Endothelial cell (in vitro differentiated cells): ENCODE measurements at regions not wholly inside any gene's neighbourhood (a gene's known extent, or its start where the extent isn't known, plus 50 kb on each side); places are given as distances from the start of the nearest gene placed in this dataset.

Experiments
- DNase-seq: peaks from one replicate; pipeline ENCODE4 v3.0.0; 2021; ENCODE audit warnings: low spot score
- H3K27ac Mint-ChIP-seq: one replicate; pipeline ENCODE4 v1.8.0; 2021; ENCODE audit warnings: mixed read lengths, inconsistent platforms; ENCODE audit not compliant: unreplicated experiment
- H3K27me3 Mint-ChIP-seq: one replicate; pipeline ENCODE4 v1.8.0; 2021; ENCODE audit warnings: mild to moderate bottlenecking, moderate library complexity, mixed read lengths, inconsistent platforms; ENCODE audit not compliant: unreplicated experiment
- H3K36me3 Mint-ChIP-seq: one replicate; pipeline ENCODE4 v1.8.0; 2021; ENCODE audit warnings: mild to moderate bottlenecking, low read depth, mixed read lengths, inconsistent platforms; ENCODE audit not compliant: unreplicated experiment
- H3K4me1 Mint-ChIP-seq: one replicate; pipeline ENCODE4 v1.8.0; 2021; ENCODE audit warnings: mild to moderate bottlenecking, mixed read lengths, inconsistent platforms; ENCODE audit not compliant: unreplicated experiment
- H3K4me3 Mint-ChIP-seq: one replicate; pipeline ENCODE4 v1.8.0; 2021; ENCODE audit warnings: mild to moderate bottlenecking, mixed read lengths, inconsistent platforms; ENCODE audit not compliant: unreplicated experiment
- H3K9me3 Mint-ChIP-seq: one replicate; pipeline ENCODE4 v1.8.0; 2021; ENCODE audit warnings: mixed read lengths, inconsistent platforms; ENCODE audit not compliant: unreplicated experiment
- TF ChIP-seq, protein P1 (sequence below): fragments of 200-600 bp; sonication (generic); IDR thresholded peaks from one replicate; pipeline ENCODE4 v1.5.0; 2021; ENCODE audit warnings: antibody characterized with exemption; ENCODE audit not compliant: unreplicated experiment

DNA sequence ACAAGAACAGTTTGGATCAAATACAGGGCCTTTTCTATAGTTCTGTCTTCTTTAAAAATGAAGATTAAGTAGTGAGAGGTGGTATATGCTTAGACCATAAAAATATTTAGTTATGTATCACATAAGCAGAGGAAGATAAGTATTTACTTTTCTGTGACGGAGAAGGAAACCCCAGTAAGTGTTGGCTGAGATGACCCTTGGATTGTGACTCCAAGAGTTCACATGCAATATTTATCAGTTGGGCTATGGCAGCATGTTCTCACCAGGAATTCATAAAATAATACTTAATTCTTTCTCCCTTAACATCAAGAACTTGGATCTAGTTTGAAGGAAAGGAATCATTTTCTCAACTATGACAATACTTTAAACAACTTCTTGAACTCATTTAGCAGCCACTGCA lies 98.4 kb upstream of the TBX18 start:
- no peak overlapping the region for H3K27ac Mint-ChIP-seq
- H3K9me3 Mint-ChIP-seq: no peaks in the 10 kb centered on the region
- DNase-seq: no peak
- H3K4me1 Mint-ChIP-seq: no peaks in the 10 kb centered on the region
- H3K4me3 Mint-ChIP-seq: no peak overlapping the region
- H3K36me3 Mint-ChIP-seq: no peaks in the 10 kb centered on the region
- TF ChIP-seq, protein P1, sequence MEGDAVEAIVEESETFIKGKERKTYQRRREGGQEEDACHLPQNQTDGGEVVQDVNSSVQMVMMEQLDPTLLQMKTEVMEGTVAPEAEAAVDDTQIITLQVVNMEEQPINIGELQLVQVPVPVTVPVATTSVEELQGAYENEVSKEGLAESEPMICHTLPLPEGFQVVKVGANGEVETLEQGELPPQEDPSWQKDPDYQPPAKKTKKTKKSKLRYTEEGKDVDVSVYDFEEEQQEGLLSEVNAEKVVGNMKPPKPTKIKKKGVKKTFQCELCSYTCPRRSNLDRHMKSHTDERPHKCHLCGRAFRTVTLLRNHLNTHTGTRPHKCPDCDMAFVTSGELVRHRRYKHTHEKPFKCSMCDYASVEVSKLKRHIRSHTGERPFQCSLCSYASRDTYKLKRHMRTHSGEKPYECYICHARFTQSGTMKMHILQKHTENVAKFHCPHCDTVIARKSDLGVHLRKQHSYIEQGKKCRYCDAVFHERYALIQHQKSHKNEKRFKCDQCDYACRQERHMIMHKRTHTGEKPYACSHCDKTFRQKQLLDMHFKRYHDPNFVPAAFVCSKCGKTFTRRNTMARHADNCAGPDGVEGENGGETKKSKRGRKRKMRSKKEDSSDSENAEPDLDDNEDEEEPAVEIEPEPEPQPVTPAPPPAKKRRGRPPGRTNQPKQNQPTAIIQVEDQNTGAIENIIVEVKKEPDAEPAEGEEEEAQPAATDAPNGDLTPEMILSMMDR: no peak
- no peaks in the 10 kb centered on the region for H3K27me3 Mint-ChIP-seq

DNA sequence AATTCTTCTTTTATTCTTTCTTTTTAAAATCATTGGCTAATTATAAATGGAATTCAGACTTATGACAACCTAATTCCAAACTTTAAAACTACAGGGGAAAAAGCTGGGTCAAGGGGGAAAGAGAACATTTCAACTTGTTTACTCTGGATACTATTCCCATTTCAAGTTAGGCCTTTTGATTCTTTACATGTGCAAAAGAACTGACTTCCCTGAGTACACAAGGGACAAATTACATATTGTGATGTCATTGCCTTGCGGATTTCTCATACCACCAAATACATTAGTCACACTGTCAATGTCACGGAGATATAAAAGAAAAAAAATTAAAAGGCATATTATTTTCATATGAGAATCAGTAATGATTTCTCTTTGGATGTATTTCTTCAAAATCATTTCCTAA lies 96.5 kb upstream of the TBX18 start:
- H3K4me1 Mint-ChIP-seq: no peaks in the 10 kb centered on the region
- H3K4me3 Mint-ChIP-seq: no peak overlapping the region
- H3K27ac Mint-ChIP-seq: no peak overlapping the region
- no peaks in the 10 kb centered on the region for H3K9me3 Mint-ChIP-seq
- H3K36me3 Mint-ChIP-seq: no peaks in the 10 kb centered on the region
- no peak for DNase-seq
- TF ChIP-seq, protein P1: no peak
- H3K27me3 Mint-ChIP-seq: no peaks in the 10 kb centered on the region

DNA sequence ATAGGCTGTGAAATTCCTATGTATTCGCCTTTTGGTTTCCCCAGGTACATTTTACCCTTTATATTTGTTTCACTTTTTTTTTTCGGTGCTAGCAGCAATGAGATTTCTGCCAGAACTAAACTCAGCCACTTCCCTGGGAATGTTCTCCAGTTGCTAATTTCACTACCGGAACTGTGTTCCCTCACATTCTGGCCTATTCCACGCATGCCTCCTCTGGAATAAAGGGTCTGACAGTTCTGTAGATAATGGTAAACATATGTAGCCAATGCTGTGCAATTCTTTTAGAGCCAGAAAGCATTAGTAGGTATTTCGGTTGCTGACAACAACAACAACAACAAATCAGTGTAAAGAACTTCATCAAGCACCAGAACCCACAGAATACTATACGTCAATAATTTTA lies 96.1 kb upstream of the TBX18 start:
- H3K27ac Mint-ChIP-seq: no peak overlapping the region
- H3K9me3 Mint-ChIP-seq: no peaks in the 10 kb centered on the region
- no peaks in the 10 kb centered on the region for H3K36me3 Mint-ChIP-seq
- no peak overlapping the region for H3K4me3 Mint-ChIP-seq
- no peaks in the 10 kb centered on the region for H3K4me1 Mint-ChIP-seq
- no peaks in the 10 kb centered on the region for H3K27me3 Mint-ChIP-seq
- no peak for DNase-seq
- TF ChIP-seq, protein P1: no peak

DNA sequence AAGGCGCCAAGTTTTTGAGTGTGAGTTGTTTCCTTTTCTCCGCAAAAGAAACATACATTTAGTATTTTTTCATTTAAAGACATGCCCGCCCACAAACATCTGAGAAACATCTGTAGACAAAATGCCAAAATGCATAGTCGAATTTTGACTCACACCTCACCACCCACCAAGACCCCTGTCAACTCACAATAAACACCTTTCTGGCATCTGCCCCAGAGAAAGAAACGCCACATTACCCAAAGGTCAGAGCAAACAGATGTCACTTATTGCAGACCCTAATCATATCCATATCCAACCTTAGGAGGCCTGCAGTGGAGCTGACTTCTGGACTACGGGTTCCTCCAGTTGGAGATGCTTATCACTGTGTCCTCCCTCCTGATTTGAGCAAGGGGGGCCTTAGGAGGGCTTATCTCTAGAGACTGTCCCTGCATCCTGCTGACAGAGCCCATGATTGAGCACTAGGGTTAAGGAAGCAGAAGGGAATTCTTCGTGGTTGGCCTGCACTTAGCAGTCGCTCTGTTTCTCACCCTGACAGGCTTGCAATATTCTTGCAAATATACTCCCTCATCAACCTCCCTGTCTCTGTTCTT lies 90.5 kb upstream of the TBX18 start:
- Mint-ChIP-seq H3K27me3 (no peaks in the 10 kb centered on the region), H3K27ac (no peak overlapping the region), H3K4me3 (no peak overlapping the region), H3K4me1 (no peaks in the 10 kb centered on the region), H3K36me3 (no peaks in the 10 kb centered on the region), H3K9me3 (no peaks in the 10 kb centered on the region)
- DNase-seq: no peak
- TF ChIP-seq, protein P1: no peak

DNA sequence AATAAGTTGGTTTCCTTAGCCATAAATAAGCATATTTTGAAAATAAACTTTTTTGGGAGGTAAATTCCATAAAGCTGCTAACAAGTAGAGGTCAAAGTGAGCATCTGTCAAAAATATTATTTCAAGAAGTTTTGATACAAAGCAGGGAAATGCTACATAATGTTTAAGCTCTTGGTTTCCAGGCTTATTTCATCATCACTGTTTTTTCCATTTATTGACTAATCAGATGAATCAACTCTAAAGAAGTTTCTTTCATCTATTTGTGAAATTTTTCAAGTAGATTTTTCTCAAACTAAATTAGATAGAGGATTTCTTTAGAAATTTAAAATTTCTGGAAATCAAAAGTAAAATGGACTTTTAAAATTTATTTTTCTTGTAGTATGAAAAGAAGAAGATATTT lies 89.5 kb upstream of the TBX18 start:
- no peaks in the 10 kb centered on the region for H3K4me1 Mint-ChIP-seq
- no peaks in the 10 kb centered on the region for H3K36me3 Mint-ChIP-seq
- no peak for DNase-seq
- TF ChIP-seq, protein P1: no peak
- no peaks in the 10 kb centered on the region for H3K9me3 Mint-ChIP-seq
- H3K4me3 Mint-ChIP-seq: no peak overlapping the region
- H3K27me3 Mint-ChIP-seq: no peaks in the 10 kb centered on the region
- H3K27ac Mint-ChIP-seq: no peak overlapping the region
